GM23248 (cell line): ENCODE measurements at regions not wholly inside any gene's neighbourhood (a gene's known extent, or its start where the extent isn't known, plus 50 kb on each side); places are given as distances from the start of the nearest gene placed in this dataset.

ENCODE experiments used
- EZH2 ChIP-seq: fragments of 200-600 bp; sonication (generic); IDR thresholded peaks from 2 replicates; pipeline ENCODE4 v1.6.1; 2018; ENCODE audit warnings: antibody characterized with exemption, mild to moderate bottlenecking; ENCODE audit not compliant: insufficient read depth, poor library complexity, severe bottlenecking
- EZH2phosphoT487 ChIP-seq: fragments of 200-600 bp; sonication (generic); IDR thresholded peaks from 2 replicates; pipeline ENCODE4 v1.6.1; 2018; ENCODE audit warnings: antibody characterized with exemption, moderate library complexity, mild to moderate bottlenecking, low read depth; ENCODE audit not compliant: insufficient read depth

GRCh38 chr13:64534302-64534701 is 2695.8 kb downstream of the PCDH9 start:
- TF ChIP-seq EZH2 (no peak), EZH2phosphoT487 (no peak)
